Loucy (cell line): ENCODE measurements at regions not wholly inside any gene's neighbourhood (a gene's known extent, or its start where the extent isn't known, plus 50 kb on each side); places are given as distances from the start of the nearest gene placed in this dataset.

Experiments used
- EZH2phosphoT487 ChIP-seq: fragments of 200-600 bp; IDR thresholded peaks from 2 replicates; pipeline ENCODE4 v1.6.1; 2018; ENCODE audit warnings: antibody characterized with exemption, mild to moderate bottlenecking, moderate library complexity, borderline replicate concordance
- TF ChIP-seq, protein P1 (sequence below): fragments of 200-600 bp; sonication (generic); conservative IDR thresholded peaks from 2 replicates; pipeline ENCODE4 v1.5.1; 2014; ENCODE audit warnings: mild to moderate bottlenecking, antibody characterized with exemption, low read length

DNA sequence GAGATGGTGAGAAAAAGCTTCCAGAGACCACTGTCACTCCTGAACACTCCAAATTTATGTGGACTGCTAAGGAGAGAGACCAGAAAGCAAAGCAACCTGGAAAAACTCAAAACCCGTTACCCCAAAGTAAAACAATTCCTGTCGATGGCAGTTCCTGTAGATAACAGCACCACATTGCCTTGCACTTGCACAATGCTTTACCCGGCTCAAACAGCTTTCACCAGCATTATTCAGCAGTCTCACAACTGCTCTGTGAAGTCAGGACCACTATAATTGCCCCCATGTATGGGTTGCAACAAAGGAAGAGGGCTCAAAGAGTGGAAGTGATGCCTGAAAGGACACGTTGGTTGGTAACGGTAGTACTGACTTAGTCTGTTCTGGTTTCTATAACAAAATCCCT is 234.8 kb downstream of the BCOR start:
- TF ChIP-seq, protein P1, sequence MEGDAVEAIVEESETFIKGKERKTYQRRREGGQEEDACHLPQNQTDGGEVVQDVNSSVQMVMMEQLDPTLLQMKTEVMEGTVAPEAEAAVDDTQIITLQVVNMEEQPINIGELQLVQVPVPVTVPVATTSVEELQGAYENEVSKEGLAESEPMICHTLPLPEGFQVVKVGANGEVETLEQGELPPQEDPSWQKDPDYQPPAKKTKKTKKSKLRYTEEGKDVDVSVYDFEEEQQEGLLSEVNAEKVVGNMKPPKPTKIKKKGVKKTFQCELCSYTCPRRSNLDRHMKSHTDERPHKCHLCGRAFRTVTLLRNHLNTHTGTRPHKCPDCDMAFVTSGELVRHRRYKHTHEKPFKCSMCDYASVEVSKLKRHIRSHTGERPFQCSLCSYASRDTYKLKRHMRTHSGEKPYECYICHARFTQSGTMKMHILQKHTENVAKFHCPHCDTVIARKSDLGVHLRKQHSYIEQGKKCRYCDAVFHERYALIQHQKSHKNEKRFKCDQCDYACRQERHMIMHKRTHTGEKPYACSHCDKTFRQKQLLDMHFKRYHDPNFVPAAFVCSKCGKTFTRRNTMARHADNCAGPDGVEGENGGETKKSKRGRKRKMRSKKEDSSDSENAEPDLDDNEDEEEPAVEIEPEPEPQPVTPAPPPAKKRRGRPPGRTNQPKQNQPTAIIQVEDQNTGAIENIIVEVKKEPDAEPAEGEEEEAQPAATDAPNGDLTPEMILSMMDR: no peak
- TF ChIP-seq EZH2phosphoT487: no peak
